ENCODE measurements at regions not wholly inside any gene's neighbourhood (a gene's known extent, or its start where the extent isn't known, plus 50 kb on each side); places are given as distances from the start of the nearest gene placed in this dataset.

- FAIRE-seq = no peak
- no peak overlapping the region for H3K4me3 Mint-ChIP-seq (ENCODE audit: unreplicated experiment)
- no peak overlapping the region for H3K4me3 ChIP-seq (ENCODE audit: insufficient read depth, low read depth, low read length)
- TF ChIP-seq CTCF (IDR thresholded peaks at IDR 0.05; ENCODE audit: insufficient read depth, low read depth, low read length) (no peak), EZH2 (IDR thresholded peaks at IDR 0.05; ENCODE audit: insufficient read depth, low read length) (no peak)
- H3K79me2 ChIP-seq (ENCODE audit: insufficient read depth, low read length) = no peaks in the 10 kb centered on the region
- peaks cover 3% of the 10 kb centered on the region for H3K9me3 ChIP-seq (ENCODE audit: insufficient read depth, low read depth, low read length)
- peaks cover 5% of the 10 kb centered on the region for H3K9me3 Mint-ChIP-seq (ENCODE audit: unreplicated experiment)
- no peak overlapping the region for H3K27ac Mint-ChIP-seq (ENCODE audit: unreplicated experiment)
- no peaks in the 10 kb centered on the region for H3K36me3 ChIP-seq (ENCODE audit: insufficient read depth, low read length)
- no peaks in the 10 kb centered on the region for H3K27me3 ChIP-seq (ENCODE audit: insufficient read depth, low read length)
- H3K27me3 Mint-ChIP-seq (ENCODE audit: low read depth, unreplicated experiment) = no peaks in the 10 kb centered on the region
- no peaks in the 10 kb centered on the region for H3K4me1 Mint-ChIP-seq (ENCODE audit: low read depth, unreplicated experiment)
- no peak overlapping the region for H2AFZ ChIP-seq (ENCODE audit: low read depth, low read length)
- no peak overlapping the region for H3K4me2 ChIP-seq (ENCODE audit: low read length)
- DNase-seq (ENCODE audit: low read depth) = no peak
- H3K9ac ChIP-seq (ENCODE audit: low read length) = no peak overlapping the region
- H3K4me1 ChIP-seq (ENCODE audit: insufficient read depth, low read length) = no peaks in the 10 kb centered on the region
- no peaks in the 10 kb centered on the region for H3K36me3 Mint-ChIP-seq (ENCODE audit: low read depth, unreplicated experiment)
- no peaks in the 10 kb centered on the region for H4K20me1 ChIP-seq (ENCODE audit: insufficient read depth, low read length)
- no peak overlapping the region for H3K27ac ChIP-seq (ENCODE audit: low read depth, low read length)
Observed at GRCh38 chr6:160863782-160864181, 127.8 kb upstream of the MAP3K4 start.

GRCh38 chr6:160871320-160871719 lies 120.2 kb upstream of the MAP3K4 start:
- Histone ChIP-seq H4K20me1 (ENCODE audit: insufficient read depth, low read length) (no peaks in the 10 kb centered on the region), H3K9me3 (ENCODE audit: insufficient read depth, low read depth, low read length) (no peaks in the 10 kb centered on the region), H3K79me2 (ENCODE audit: insufficient read depth, low read length) (no peaks in the 10 kb centered on the region), H3K9ac (ENCODE audit: low read length) (no peak overlapping the region), H3K27me3 (ENCODE audit: insufficient read depth, low read length) (no peaks in the 10 kb centered on the region), H3K4me1 (ENCODE audit: insufficient read depth, low read length) (no peaks in the 10 kb centered on the region), H3K4me2 (ENCODE audit: low read length) (no peak overlapping the region), H3K36me3 (ENCODE audit: insufficient read depth, low read length) (no peaks in the 10 kb centered on the region), H2AFZ (ENCODE audit: low read depth, low read length) (no peak overlapping the region), H3K27ac (ENCODE audit: low read depth, low read length) (no peak overlapping the region), H3K4me3 (ENCODE audit: insufficient read depth, low read depth, low read length) (no peak overlapping the region)
- H3K36me3 Mint-ChIP-seq (ENCODE audit: low read depth, unreplicated experiment) = no peaks in the 10 kb centered on the region
- no peak overlapping the region for H3K27ac Mint-ChIP-seq (ENCODE audit: unreplicated experiment)
- TF ChIP-seq EZH2 (IDR thresholded peaks at IDR 0.05; ENCODE audit: insufficient read depth, low read length) = no peak
- no peak for TF ChIP-seq CTCF (IDR thresholded peaks at IDR 0.05; ENCODE audit: insufficient read depth, low read depth, low read length)
- DNase-seq (ENCODE audit: low read depth) (no peak), FAIRE-seq (no peak)
- H3K4me3 Mint-ChIP-seq (ENCODE audit: unreplicated experiment) = no peak overlapping the region
- H3K4me1 Mint-ChIP-seq (ENCODE audit: low read depth, unreplicated experiment) = no peaks in the 10 kb centered on the region
- no peaks in the 10 kb centered on the region for H3K9me3 Mint-ChIP-seq (ENCODE audit: unreplicated experiment)
- peaks cover 2% of the 10 kb centered on the region for H3K27me3 Mint-ChIP-seq (ENCODE audit: low read depth, unreplicated experiment)

- no peak overlapping the region for H3K27ac ChIP-seq (ENCODE audit: low read depth, low read length)
- H3K4me3 Mint-ChIP-seq (ENCODE audit: unreplicated experiment) = no peak overlapping the region
- no peak overlapping the region for H3K4me3 ChIP-seq (ENCODE audit: insufficient read depth, low read depth, low read length)
- no peak overlapping the region for H2AFZ ChIP-seq (ENCODE audit: low read depth, low read length)
- no peak for DNase-seq (ENCODE audit: low read depth)
- no peaks in the 10 kb centered on the region for H4K20me1 ChIP-seq (ENCODE audit: insufficient read depth, low read length)
- H3K4me2 ChIP-seq (ENCODE audit: low read length) = no peak overlapping the region
- no peaks in the 10 kb centered on the region for H3K4me1 Mint-ChIP-seq (ENCODE audit: low read depth, unreplicated experiment)
- H3K9me3 Mint-ChIP-seq (ENCODE audit: unreplicated experiment) = peaks cover 3% of the 10 kb centered on the region
- H3K9me3 ChIP-seq (ENCODE audit: insufficient read depth, low read depth, low read length) = no peaks in the 10 kb centered on the region
- H3K36me3 ChIP-seq (ENCODE audit: insufficient read depth, low read length) = no peaks in the 10 kb centered on the region
- H3K4me1 ChIP-seq (ENCODE audit: insufficient read depth, low read length) = no peaks in the 10 kb centered on the region
- H3K9ac ChIP-seq (ENCODE audit: low read length) = no peak overlapping the region
- H3K79me2 ChIP-seq (ENCODE audit: insufficient read depth, low read length) = no peaks in the 10 kb centered on the region
- TF ChIP-seq EZH2 (IDR thresholded peaks at IDR 0.05; ENCODE audit: insufficient read depth, low read length) (no peak), CTCF (IDR thresholded peaks at IDR 0.05; ENCODE audit: insufficient read depth, low read depth, low read length) (no peak)
- no peak for FAIRE-seq
- no peaks in the 10 kb centered on the region for H3K27me3 ChIP-seq (ENCODE audit: insufficient read depth, low read length)
- no peak overlapping the region for H3K27ac Mint-ChIP-seq (ENCODE audit: unreplicated experiment)
- H3K36me3 Mint-ChIP-seq (ENCODE audit: low read depth, unreplicated experiment) = no peaks in the 10 kb centered on the region
- no peaks in the 10 kb centered on the region for H3K27me3 Mint-ChIP-seq (ENCODE audit: low read depth, unreplicated experiment)
Observed at GRCh38 chr6:160881148-160881808, 110.3 kb upstream of the MAP3K4 start.

Data from astrocyte (in vitro differentiated cells and primary cell).